GM04503 (cell line): ENCODE measurements at regions not wholly inside any gene's neighbourhood (a gene's known extent, or its start where the extent isn't known, plus 50 kb on each side); places are given as distances from the start of the nearest gene placed in this dataset.

Experiments used
- DNase-seq: peaks from one replicate; pipeline ENCODE4 v3.0.0-alpha.2; 2012; ENCODE audit warnings: low read depth

DNA sequence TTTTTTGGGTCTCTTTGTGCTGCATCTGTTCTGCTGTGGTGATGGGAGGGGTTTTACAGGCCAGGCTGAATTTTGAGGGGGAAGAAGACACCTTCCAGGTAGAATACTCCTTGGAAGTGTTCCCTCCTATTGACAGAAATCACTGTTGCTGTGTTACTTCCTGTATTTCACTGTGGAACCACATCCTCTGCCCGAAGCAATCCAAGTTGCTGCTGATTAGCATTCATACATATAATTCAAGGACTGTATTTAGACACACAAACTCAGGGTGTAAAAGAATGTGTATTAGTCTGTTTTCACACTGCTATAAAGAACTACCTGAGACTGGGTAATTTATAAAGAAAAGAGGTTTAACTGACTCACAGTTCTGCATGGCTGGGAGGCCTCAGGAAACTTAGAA, 50.6 kb upstream of the TMEM244 start:
- no peak for DNase-seq
